A549 (cell line): ENCODE measurements at regions not wholly inside any gene's neighbourhood (a gene's known extent, or its start where the extent isn't known, plus 50 kb on each side); places are given as distances from the start of the nearest gene placed in this dataset.

ENCODE experiments used
- CEBPB ChIP-seq, 2 experiments: fragments of >200 bp in 1 of 2; sonication (Bioruptor Twin) in 1 of 2; formaldehyde crosslinking in 1 of 2; IDR thresholded peaks; 2 replicates each; pipeline ENCODE4 v1.6.1; 2012 to 2016
- CTCF ChIP-seq: fragments of >200 bp; sonication (Bioruptor Twin); formaldehyde crosslinking; IDR thresholded peaks from 3 replicates; pipeline ENCODE4 v1.5.1; 2016
- EP300 ChIP-seq, 2 experiments: fragments of >200 bp; sonication (Bioruptor Twin); formaldehyde crosslinking; IDR thresholded peaks; 2 replicates in 1 of 2; 3 replicates in 1 of 2; pipeline ENCODE4 v1.6.1; 2016 to 2017
- HMGXB4 ChIP-seq: fragments of 250-450 bp; sonication (Bioruptor Pico); IDR thresholded peaks from 2 replicates; pipeline ENCODE4 v1.5.0; 2021; ENCODE audit warnings: mild to moderate bottlenecking, moderate library complexity, borderline replicate concordance
- JUN ChIP-seq, 2 experiments: fragments of >200 bp; sonication (Bioruptor Twin); formaldehyde crosslinking; IDR thresholded peaks; 2 replicates in 1 of 2; 3 replicates in 1 of 2; pipeline ENCODE4 v1.6.1; 2016 to 2017
- POLR2AphosphoS2 ChIP-seq: conservative IDR thresholded peaks from 2 replicates; pipeline ENCODE4 v1.6.1; 2012; ENCODE audit warnings: low read length, improper control_type of control experiment, inconsistent platforms
- REST ChIP-seq: fragments of 200-600 bp; sonication (generic); IDR thresholded peaks from 2 replicates; pipeline ENCODE4 v1.6.1; 2016; ENCODE audit warnings: antibody characterized with exemption, mild to moderate bottlenecking, moderate library complexity
- USF2 ChIP-seq: fragments of 450-650 bp; IDR thresholded peaks from 2 replicates; pipeline ENCODE4 v1.6.1; 2014; ENCODE audit warnings: antibody characterized with exemption
- ZFP36 ChIP-seq: fragments of 450-650 bp; IDR thresholded peaks from 2 replicates; pipeline ENCODE4 v1.6.1; 2014; ENCODE audit warnings: borderline replicate concordance; ENCODE audit not compliant: partially characterized antibody

- no peak for TF ChIP-seq JUN (IDR thresholded peaks at IDR 0.05)
- TF ChIP-seq ZFP36 = no peak
- TF ChIP-seq REST = no peak
- TF ChIP-seq CTCF = peak; percentile 27; the same call in 2 of the 3 replicates
- TF ChIP-seq USF2 = no peak
- no peak for TF ChIP-seq CEBPB (IDR thresholded peaks at IDR 0.05)
- no peak for TF ChIP-seq EP300 (IDR thresholded peaks at IDR 0.05)
- TF ChIP-seq POLR2AphosphoS2 = no peak
- TF ChIP-seq HMGXB4 (CRISPR knock-in tag) = no peak
Observed at GRCh38 chr15:70362886-70363285, 265.2 kb upstream of the TLE3 start.
